ENCODE measurements at regions not wholly inside any gene's neighbourhood (a gene's known extent, or its start where the extent isn't known, plus 50 kb on each side); places are given as distances from the start of the nearest gene placed in this dataset.
A peak's percentile ranks its signal among the peaks of the same experiment; 100 is the strongest.

DNA sequence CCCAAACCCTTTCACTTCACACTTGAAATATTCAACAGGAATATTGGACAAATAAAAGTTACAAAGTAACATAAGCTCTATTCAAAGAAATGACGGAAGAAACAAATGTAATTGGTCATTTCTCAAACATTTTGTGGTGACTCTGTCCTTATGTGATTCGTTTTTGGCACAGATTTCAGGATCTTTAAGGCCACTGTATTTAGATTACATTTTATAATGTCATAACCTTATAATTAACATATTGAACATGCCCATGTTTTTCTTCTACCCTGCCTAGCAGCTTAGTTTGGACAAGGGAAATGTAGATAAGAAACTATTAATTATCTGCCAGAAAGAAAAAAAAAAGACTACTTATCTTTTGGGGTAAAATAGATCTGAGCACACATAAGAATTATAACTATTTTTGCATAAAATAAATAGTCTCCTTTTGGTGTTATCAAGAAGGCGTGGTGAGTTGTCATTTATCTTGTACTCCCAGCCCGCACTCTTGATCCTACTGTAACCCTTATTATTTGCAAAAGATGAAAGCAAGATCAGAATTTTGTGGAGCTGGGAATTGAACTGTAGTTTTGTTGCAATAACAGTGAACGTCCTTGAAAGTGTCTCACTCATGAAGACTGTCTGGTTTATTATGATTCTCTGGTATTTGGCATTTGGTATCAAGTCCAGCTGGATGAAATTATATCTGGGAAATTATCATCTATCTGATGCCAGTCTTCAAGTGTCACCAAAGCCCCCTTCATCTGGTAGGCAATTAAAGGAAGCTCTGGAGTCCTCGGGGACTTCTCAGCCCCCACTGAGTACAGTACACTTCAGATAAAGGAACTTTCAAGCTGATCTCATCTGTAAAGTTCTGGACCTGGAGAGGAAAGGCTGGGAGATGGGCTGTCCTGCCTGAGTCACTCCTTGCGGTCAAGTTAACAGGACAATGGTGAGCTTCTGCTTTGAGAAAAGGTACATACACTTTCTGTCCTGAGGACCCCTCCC lies 175.7 kb upstream of the INHBA start:
- no peak for DNase-seq

DNA sequence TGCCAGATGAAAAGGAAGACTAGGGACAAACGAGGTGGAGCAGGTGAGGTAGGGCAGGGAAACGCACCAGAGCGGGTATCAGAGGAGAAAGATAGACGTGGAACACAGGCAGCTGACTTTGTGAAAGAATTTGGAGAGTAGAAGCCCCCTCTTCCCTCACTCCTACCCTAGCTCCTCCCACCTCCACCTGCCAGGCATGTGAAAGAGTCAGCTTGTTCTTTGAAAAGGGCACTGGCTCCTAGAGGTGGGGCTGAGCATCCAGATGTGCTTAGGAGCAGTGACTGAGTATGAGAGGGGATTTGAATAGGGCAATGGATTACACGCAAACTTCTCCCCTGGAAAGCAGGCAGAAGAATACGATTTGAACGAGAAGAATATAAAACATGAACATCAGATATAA lies 174.2 kb upstream of the INHBA start:
- DNase-seq: no peak

DNA sequence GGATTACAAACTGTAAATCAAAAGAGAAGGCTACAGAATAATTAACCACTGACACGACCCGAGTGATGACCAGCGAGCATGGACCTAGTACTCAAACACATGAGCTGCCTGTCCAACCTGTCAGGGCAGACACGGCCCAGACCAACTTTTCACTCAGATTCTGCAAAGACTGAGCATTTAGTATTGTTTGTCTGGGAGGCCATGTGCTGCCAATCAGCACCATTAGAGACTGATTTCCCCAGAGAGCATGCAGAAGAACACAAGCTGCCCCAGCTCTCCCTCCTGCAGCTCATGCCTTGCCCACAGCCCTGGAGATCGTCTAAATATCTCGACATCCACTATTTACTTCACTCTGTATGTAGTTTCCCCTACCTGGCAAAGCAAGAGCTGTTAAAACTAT lies 172.6 kb upstream of the INHBA start:
- no peak for DNase-seq

DNA sequence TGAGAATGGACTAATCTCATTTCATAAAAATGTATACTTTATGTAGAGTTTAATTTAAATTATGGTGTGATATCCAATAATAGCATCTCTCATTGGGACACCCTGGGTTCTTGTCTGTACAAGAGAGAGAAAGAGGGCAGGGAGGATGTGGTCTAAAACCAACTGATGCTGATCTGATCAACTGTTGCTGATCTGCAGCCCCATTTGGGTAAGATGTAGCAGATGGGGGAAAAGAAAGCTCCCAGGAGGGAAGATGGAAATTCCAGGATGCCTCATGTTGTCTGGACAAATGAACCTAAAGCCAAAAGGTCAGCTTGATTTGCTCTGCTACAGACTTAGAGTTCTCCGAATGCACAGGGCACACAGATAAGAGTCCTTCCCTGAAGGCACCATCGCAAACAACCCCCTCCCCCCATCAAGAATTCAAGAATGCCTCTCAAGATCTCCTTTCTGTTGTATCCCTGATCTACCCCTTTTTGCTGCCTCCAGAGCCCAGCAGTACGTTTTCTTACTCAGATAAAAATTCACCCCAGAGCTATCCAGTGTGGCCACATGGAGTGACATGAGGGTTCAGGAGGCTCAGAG lies 171.4 kb upstream of the INHBA start:
- no peak for DNase-seq

DNA sequence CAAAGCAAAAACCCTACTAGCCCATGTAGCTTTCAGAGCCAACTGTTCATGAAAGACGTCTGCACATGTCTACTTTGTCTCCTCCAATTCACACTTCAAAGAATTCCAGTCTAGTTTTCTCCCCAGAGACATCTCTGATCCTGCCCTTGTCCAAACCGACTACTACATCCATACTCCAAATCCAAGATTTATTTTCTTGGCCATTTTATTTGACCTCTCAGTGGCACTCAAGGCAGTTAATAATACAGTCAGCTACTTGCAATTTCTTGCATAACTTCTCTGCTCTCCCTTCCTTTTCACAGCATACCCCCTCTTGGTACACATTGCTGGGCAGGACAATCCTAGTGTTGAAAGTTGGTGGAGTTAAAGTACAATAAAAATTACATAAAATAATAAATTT lies 170.9 kb upstream of the INHBA start:
- DNase-seq: no peak

DNA sequence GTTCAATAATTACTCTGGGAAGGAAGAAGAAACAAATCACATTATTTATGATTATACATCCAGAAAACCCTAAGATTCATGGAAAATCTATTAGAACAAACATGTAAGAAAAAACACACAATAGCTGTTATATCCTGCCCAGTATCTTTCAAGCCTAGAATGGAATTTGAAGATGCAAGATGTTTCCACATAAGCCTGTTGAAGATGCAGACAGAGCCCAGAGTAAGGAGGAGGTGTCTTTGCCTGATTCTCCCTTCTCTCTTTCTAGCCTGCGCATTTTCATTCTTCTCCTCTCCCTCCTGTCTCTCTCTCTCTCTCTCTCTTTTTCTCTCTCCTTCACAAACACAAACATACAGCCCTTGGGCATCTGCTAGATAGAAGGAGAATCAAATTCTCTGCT lies 170.1 kb upstream of the INHBA start:
- no peak for DNase-seq

DNA sequence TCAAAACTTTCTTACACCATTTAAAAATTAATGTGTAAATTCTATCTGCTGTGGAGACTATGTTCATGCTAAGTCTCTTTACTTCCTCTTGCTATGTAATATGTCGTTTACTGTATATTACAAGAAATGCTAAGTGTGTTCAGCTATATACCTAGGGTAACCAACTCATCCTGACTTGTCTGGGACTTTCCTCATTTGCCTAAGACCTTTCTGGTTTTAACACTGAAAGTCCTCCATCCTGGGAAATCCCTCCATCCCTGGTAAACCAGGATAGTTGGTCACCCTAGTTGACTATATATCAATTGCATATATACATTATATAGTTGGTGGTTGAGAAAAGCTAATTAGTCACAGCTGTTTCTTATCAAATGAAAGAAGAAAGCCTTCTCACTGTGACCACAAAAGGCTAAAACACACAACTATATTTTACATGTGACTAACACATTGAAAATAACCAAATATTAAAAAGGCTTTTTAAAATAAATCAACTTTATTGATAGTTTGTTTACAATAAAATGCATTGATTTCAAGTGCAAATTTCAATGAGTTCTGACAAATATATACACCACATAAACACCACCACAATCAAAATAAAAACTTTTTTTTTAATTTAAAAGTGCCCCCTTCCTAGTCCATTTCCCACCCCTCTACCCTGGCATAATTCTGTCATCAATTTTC lies 167.7 kb upstream of the INHBA start:
- no peak for DNase-seq

DNA sequence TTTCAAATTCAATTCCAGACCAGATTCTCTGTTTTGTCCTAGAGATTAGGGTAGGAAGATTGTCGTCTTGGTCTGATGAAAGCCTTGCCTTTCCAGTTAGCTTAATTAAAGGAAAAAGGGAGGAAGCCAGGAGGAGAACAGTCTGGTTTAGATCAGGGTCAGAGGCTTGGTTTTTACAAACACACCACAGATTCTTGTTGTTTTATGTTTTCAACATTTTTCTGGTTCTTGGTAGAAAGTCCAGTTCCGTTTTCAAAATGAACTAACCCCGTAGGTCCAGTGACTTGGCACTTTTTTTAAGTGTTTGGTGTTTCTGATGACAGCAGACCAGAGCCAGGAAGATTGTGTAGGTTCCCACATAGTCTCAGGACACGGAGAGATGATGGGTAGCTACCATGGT lies 167.1 kb upstream of the INHBA start:
- no peak for DNase-seq

DNA sequence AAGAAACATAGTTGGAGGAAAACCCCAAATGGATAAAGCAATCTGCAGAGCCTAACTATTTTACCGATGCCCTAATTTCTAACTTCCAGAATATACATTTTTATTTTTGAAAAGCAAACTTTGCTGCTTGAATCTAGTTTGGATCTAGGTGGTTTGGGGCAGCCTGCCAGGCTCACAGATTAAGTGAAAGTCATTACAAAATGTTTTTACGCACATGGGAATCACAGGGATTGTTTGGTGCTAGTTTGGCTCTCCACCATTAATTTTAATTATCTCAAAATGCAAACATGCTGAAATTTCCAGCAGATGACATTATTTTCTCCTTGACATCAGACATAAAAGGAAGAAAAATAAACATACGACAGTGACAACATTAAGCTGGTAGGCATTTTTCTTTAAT lies 166.7 kb upstream of the INHBA start:
- no peak for DNase-seq

DNA sequence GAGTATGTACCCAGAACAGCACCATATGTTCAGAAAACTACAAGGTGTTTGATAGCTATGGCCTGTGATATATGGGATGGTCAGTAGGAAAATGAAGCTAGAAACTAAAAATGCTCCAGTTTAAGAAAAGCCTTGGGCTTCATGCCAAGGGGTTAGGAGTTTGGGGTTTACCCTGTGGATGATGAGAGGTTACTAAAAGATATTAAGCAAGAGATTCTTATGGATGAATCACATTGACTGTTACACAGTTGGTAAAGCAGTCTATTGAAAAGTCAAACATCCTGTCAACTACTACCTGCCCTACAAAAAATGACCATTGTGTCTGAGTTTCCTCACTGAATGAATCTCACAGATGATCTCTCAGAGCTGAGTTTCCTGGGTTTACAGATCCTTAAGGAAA lies 166.2 kb upstream of the INHBA start:
- no peak for DNase-seq

DNA sequence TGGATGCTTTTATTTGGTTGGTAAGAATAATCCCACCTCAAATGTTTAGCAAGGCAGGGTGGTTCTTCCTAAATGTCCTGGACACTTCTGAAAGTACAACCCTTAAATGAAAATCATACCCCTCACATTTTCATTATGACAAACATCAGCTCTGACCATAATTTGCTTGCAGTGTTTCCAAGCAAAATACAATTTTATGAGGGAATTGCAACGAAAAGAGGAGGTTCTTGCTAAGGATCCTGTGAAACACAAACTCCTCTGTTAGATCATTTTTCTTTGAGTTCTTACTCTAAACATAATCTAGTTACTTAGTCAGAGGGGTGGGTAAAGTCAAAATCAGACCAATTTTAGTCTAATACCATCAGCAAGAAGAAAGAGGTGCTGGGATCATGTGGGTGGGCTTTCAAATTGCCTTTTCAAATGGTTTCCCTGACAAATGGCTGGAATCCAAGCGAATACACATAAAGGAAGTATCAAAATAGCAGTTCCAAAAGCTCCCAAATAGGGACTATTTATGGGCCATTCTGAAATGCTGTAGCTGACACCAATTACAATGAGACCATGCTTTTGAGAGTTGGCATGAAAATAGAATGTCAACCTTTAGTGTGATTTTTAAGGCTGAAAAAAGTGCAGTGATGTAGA lies 164.9 kb upstream of the INHBA start:
- no peak for DNase-seq

DNA sequence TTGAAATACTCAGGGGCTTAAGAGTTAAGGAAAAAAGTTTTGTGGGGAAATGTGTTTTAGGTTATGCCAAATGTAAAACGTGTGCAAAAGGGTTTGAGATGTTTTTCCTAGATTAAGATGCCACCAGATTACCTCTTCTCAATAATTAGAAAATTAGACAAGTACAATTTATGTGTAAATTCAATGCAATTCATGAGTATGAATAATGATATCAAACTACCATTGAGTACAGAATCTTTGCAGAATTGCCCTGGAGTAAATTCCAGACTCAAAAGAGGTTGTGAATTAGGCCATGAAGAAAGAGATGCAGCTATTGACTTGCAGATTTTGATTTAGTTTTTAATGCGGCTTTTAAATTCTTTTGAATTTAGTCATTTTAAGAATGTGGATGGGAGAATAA lies 159.4 kb upstream of the INHBA start:
- DNase-seq: no peak

DNA sequence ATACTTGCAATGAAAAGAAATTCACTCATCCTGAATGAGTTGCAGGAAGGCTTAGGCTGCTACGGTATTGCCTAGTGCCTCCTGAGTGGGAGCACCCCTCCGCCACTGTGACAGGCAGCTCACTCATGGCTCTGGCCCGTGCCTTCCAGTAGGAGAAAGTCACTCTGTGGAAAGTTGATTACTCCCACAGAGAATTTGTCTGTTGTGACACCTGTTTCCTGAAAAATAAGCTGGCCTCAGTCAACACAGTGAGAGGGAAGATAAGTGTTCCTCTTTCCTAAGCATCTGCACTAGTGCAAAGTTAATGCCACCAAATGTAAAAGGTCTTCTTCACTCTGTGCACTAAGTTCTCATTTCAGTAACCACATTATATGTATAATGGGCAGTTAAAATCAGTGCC lies 158.8 kb upstream of the INHBA start:
- peak; percentile 82 for DNase-seq

DNA sequence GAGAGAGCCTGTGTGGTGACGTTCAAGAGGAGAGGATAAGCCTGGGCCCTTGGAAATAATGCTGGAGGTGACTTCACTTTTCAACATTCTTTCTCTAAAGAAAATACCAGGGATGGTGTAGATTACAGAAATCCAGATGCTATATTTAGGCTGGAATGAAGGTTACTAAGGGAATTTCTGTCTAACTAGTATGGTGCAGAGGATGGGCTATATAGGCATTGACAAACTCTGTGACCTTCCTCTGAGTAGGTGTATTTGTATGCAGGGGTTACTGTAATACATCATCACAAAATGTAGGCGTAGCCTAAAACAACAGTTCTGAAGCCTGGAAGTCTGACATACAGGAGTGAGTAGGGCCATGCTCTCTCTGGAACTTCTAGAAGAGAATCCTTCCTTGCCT lies 155.3 kb upstream of the INHBA start:
- no peak for DNase-seq

DNA sequence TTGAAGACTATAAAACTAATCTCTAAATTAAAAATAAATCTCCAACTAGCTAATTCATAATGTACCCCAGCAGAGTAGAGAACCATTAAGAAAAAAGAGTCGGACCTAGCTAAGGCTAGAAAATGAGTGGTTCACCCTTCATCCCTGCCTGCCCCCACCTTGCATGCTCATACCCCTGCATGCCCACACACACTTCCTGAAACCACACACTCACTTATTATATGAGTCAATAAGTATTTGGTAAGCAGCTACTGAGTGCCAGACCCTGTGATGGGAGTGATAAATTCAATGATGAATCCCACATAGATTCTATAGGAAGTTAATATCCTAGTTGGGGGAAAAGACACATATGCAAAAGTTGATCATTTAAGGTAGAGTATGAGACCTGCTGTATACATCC lies 152.9 kb upstream of the INHBA start:
- DNase-seq: no peak

DNA sequence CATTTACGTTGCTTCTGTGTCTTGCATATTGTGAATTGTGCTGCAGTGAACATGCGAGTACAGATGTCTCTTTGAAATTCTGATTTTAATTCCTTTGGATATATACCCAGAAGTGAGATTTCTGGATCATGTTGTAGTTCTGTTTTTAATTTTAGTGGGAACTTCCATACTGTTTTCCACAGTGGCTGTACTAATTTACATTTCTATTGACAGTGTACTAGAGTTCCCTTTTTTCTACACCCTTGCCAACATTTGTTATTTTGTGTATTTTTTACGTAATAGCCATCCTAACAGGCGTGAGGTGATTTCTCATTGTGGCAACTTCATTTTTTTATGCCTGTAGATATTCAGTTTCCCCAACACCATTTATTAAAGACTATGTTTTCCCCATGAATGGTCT lies 144.7 kb upstream of the INHBA start:
- DNase-seq: no peak

DNA sequence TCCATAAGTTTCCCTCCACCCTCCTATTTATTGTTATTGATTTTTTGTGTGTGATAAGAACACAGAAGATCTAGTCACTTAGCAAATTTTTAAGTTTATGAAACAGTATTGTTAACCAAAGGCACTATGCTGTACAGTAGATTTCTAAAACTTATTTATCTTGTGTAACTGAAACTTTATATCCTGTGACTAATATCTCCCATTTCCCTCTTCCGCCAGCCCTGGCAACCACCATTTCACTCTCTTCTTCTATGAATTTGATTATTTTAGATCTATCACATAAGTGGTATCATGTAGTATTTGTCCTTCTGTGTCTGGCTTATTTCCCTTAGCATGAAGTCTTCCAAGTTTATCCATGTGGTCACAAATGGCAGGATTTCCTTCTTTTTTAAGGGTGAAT lies 144.3 kb upstream of the INHBA start:
- DNase-seq: no peak

DNA sequence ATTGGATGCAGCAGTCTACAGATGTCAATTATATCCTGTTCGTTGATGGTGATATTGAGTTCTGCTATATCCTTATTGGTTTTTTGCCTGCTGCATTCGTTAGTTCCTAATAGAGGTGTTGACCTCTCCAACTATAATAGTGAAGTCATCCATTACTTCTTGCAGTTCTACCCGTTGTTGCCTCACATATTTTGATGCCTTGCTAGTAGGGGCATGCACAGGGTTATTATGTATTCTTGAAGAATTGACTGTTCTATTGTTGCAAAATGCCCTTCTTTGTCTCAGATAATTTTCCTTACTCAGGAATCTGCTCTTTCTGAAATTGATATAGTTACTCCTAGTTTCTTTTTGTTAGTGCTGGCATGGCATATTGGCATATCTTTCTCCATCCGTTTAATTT lies 140.1 kb upstream of the INHBA start:
- DNase-seq: no peak

DNA sequence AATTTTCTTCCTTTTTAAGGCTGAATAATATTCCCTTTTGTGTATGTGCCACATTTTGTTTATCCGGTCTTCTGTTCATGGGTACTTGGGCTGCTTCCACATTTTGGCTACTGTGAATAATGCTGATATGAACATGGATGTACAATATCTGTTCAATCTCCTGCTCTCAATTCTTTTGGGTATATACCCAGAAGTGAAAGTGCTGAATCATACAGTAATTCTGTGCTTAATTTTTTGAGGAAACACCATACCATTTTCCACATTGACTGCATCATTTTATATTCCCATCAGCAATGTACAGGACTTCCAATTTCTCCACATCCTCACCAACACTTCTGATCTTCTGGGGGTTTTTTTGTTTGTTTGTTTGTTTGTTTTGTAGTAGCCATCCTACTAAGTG lies 135.0 kb upstream of the INHBA start:
- DNase-seq: no peak

DNA sequence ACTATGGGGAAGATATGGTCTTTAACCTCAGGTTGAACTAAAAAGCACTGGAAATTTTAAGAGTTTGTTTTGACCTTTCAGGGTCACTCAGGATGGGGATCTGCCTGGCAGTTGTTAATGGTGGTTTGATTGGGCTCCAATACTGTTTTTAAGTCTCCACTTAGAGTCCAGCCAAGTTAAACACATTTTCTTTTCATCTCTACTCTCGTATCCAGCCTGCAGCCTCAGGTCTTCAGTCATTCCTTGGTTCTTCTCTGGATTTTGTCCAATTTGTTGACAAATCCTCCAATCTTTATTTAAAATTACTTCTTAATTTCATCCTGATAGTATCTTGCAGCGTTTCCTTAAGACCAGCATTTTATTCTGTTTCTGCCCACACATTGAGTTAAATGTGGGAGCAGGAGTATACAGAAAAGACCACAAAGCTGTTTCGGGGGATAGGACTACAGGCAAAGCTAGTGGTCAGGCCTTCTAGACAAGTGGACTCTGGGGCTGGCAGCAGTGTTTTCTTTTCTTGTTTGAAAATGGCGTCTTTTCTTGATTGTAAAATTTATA lies 133.2 kb upstream of the INHBA start:
- DNase-seq: no peak

DNA sequence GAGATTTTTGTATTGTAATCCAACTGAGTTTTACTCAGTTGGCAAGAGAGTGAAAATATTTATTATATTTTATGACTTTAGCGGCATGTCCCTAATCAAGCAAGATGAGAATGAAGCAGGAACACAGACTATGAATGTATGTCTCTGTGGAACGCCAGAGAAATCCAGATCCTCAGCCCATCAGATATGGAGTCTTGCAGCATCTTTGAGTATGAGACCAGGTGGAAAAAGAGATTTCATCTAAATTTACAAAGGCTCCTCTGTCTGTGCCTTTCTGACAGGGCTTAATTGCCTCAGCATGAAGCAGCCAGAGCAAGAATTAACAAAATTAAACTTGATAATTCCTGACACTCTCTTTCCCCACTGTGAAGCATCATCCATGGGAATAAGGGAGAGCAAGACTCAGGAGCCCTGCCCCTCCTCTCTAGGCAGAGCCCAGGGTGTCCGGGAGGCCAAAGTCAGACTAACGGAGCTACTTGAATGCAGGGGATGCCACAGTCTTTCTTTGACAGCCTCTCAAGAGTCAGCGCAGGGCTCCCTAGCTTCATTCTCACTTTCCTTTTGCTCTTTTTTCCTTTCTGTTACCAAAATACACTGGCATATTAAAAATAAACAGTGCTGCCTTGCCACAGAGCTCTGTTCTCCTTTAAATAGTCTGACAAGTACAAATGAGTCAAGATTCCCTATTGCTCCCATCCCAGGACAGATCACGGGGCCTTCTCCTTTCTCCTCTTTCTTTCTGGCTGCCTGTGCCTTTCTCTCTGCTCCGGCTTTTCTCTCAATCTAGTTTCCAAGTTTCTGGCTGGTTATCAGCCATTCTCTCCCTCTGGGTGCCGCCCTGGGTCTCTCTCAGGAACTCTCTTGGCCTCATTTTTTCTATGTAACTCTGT lies 132.2 kb upstream of the INHBA start:
- no peak for DNase-seq

DNA sequence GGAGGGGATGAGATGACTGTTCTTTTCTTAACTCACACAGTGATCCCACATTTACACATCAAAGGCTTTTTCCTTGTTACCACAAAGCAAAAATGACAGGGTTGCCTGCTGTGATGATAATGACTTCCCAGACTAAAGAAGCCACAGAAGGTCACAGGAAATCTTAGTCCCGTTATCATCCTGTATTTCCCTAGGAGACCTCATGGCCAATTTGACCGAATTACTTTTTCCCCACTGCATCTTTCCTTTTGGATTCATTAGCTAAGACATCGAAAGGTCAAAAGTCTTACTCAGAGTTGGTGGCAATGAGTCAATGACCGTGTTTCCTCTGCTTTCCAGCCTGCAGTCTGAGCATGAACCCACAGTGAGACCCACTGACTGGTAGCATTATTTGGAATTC lies 130.1 kb upstream of the INHBA start:
- no peak for DNase-seq

All from GDM1 (cell line).